OCI-LY7 (cell line): ENCODE measurements at regions not wholly inside any gene's neighbourhood (a gene's known extent, or its start where the extent isn't known, plus 50 kb on each side); places are given as distances from the start of the nearest gene placed in this dataset.

Source experiments
- BruUV-seq: library from RNA; stranded (reverse); fragments of 400-500 nt; replicated peaks from 2 replicates; lab custom pipeline; 2021; lab: Mats Ljungman, UMichigan
- CTCF ChIA-PET: fragments of 300-600 bp; sonication (Branson Sonifier 250); formaldehyde crosslinking; loops from one replicate; lab custom pipeline; 2022; ENCODE audit warnings: antibody characterized with exemption; ENCODE audit not compliant: unreplicated experiment; lab: Charles Lee
- POLR2A ChIA-PET: fragments of 300-600 bp; sonication (Branson Sonifier 250); formaldehyde crosslinking; loops from one replicate; lab custom pipeline; 2022; ENCODE audit warnings: antibody characterized with exemption; lab: Charles Lee
- DNase-seq: peaks from one replicate; pipeline ENCODE4 v3.0.0-alpha.2; 2015; ENCODE audit warnings: low spot score
- H2AFZ ChIP-seq: fragments of 200-600 bp; sonication (generic), shearing (Covaris generic); 2 replicates; pipeline ENCODE4 v1.6.1; 2014; ENCODE audit warnings: mild to moderate bottlenecking, antibody characterized with exemption, low read length, moderate library complexity
- H3K27ac ChIP-seq: fragments of 200-600 bp; sonication (generic); 2 replicates; pipeline ENCODE4 v1.5.1; 2014; ENCODE audit warnings: mixed run types, low read depth, mild to moderate bottlenecking, moderate library complexity, low read length, inconsistent platforms; ENCODE audit not compliant: poor library complexity, severe bottlenecking
- H3K36me3 ChIP-seq: fragments of 200-600 bp; sonication (generic); 2 replicates; pipeline ENCODE4 v1.6.1; 2014; ENCODE audit warnings: mild to moderate bottlenecking, antibody characterized with exemption, low read length, moderate library complexity, mixed read lengths; ENCODE audit not compliant: insufficient read depth
- H3K4me1 ChIP-seq: fragments of 200-600 bp; sonication (generic); 2 replicates; pipeline ENCODE4 v1.5.1; 2014; ENCODE audit warnings: mild to moderate bottlenecking, low read length; ENCODE audit not compliant: insufficient read depth, poor library complexity, severe bottlenecking
- H3K4me2 ChIP-seq: fragments of 200-600 bp; sonication (generic); 2 replicates; pipeline ENCODE4 v1.6.1; 2014; ENCODE audit warnings: mild to moderate bottlenecking, low read length
- H3K4me3 ChIP-seq: fragments of 200-600 bp; sonication (generic); 2 replicates; pipeline ENCODE4 v1.5.1; 2014; ENCODE audit warnings: mild to moderate bottlenecking, low read depth, low read length; ENCODE audit not compliant: poor library complexity, severe bottlenecking
- H3K79me2 ChIP-seq: fragments of 200-600 bp; sonication (generic); 2 replicates; pipeline ENCODE4 v1.6.1; 2016; ENCODE audit warnings: low read depth, mild to moderate bottlenecking, low read length, moderate library complexity, mixed read lengths; ENCODE audit not compliant: insufficient read depth
- H3K9me2 ChIP-seq: fragments of 200-600 bp; sonication (generic); 2 replicates; pipeline ENCODE4 v1.6.1; 2016; ENCODE audit warnings: mild to moderate bottlenecking, low read length, mixed read lengths; ENCODE audit not compliant: insufficient read depth
- H3K9me3 ChIP-seq: fragments of 200-600 bp; sonication (generic); 2 replicates; pipeline ENCODE4 v1.6.1; 2014; ENCODE audit warnings: mild to moderate bottlenecking, mixed run types, low read length, mixed read lengths
- H4K20me1 ChIP-seq: fragments of 200-600 bp; sonication (generic); 2 replicates; pipeline ENCODE4 v1.6.1; 2014; ENCODE audit warnings: mild to moderate bottlenecking, antibody characterized with exemption, low read length, moderate library complexity, mixed read lengths; ENCODE audit not compliant: insufficient read depth
- EZH2phosphoT487 ChIP-seq: fragments of 200-600 bp; sonication (generic); IDR thresholded peaks from 2 replicates; pipeline ENCODE4 v1.6.1; 2018; ENCODE audit warnings: low read depth, borderline replicate concordance, mild to moderate bottlenecking, mixed run types, antibody characterized with exemption, low read length, moderate library complexity, mixed read lengths
- intact Hi-C: fragments of 100-400 bp; cut with micrococcal nuclease; formaldehyde crosslinking; loops from one replicate; pipeline ENCODE4 v1.10.0; 2022; ENCODE audit not compliant: unreplicated experiment
- TF ChIP-seq, protein P1 (sequence below): fragments of 200-600 bp; sonication (generic); conservative IDR thresholded peaks from 2 replicates; pipeline ENCODE4 v1.5.1; 2014; ENCODE audit warnings: mild to moderate bottlenecking, antibody characterized with exemption, low read length, moderate library complexity, mixed read lengths

DNA sequence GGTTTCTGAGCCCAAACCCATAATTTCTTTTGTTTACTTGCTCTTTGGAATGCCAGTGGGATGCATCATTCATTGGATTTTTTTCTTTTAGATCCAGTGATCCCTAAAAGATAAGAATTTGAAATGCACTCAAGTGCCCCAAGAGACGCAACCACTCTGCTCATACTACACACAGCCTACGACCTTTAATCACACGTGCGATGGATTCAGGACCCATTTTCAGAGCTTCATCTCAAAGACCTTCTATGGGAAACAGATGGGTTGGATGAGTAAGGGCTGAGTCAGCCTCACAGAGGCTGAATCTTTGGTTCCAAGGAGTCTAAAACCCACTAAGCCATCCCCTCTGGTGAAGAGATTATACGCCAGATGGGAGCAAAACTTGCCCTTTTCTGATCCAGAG, 265.5 kb upstream of the EXOC2 start:
- no peak overlapping the region for H3K27ac ChIP-seq
- ChIA-PET CTCF (no interaction called here), POLR2A (interaction anchor here (0.6 kb wide), 1 partner anchor 14 kb away, joined by 3 read pairs; no protein-coding TSS in a partner anchor)
- BruUV-seq, result no TSS peak
- no peaks in the 10 kb centered on the region for H3K36me3 ChIP-seq
- no peaks in the 10 kb centered on the region for H3K9me3 ChIP-seq
- no peak for DNase-seq
- no peak overlapping the region for H3K4me3 ChIP-seq
- H3K4me2 ChIP-seq, result no peak overlapping the region
- H3K79me2 ChIP-seq, result no peaks in the 10 kb centered on the region
- intact Hi-C loops, result no loop called here
- no peak for TF ChIP-seq EZH2phosphoT487
- TF ChIP-seq, protein P1, sequence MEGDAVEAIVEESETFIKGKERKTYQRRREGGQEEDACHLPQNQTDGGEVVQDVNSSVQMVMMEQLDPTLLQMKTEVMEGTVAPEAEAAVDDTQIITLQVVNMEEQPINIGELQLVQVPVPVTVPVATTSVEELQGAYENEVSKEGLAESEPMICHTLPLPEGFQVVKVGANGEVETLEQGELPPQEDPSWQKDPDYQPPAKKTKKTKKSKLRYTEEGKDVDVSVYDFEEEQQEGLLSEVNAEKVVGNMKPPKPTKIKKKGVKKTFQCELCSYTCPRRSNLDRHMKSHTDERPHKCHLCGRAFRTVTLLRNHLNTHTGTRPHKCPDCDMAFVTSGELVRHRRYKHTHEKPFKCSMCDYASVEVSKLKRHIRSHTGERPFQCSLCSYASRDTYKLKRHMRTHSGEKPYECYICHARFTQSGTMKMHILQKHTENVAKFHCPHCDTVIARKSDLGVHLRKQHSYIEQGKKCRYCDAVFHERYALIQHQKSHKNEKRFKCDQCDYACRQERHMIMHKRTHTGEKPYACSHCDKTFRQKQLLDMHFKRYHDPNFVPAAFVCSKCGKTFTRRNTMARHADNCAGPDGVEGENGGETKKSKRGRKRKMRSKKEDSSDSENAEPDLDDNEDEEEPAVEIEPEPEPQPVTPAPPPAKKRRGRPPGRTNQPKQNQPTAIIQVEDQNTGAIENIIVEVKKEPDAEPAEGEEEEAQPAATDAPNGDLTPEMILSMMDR, result no peak
- H3K9me2 ChIP-seq, result no peaks in the 10 kb centered on the region
- no peaks in the 10 kb centered on the region for H4K20me1 ChIP-seq
- H2AFZ ChIP-seq, result no peak overlapping the region
- no peaks in the 10 kb centered on the region for H3K4me1 ChIP-seq

DNA sequence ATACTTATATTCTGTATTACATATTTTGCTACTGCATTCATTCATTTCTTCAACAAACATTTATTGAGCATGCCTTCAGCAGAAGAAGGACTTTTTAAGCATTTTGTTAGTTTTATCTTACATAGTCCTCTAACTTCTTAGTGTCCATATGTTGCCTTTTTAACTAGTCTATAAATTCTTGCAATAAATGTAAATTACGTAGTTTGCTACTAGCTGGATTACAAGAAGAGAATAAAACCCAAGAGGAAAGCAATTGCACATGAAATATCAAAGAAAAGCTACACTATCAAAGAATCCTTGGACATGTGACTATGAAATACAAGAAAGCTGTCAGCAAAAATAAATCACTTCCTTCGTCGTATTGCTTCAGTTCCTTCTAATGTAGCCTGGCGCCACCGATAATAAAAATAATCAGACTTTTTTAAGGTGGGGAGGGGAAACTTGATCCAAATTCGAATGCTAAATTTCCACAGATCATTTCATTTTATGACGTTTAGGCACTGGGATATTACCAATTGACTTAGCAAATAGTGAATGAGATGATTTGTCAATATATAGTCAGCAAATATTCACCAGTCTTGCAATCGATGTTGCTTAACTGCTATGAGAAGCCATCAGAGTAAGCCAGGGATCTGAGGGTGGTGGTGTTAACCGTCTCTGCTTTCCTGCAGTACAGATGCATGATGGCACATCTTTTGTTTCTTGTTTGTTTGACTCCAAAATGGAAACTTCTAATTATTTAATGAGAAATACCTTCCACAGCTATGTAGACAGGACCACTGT, 258.7 kb upstream of the EXOC2 start:
- BruUV-seq, result no TSS peak
- H3K4me1 ChIP-seq, result no peaks in the 10 kb centered on the region
- no peak overlapping the region for H3K27ac ChIP-seq
- no peak overlapping the region for H2AFZ ChIP-seq
- CTCF ChIA-PET, result no interaction called here
- H3K4me3 ChIP-seq, result no peak overlapping the region
- H3K9me2 ChIP-seq, result no peaks in the 10 kb centered on the region
- H3K79me2 ChIP-seq, result no peaks in the 10 kb centered on the region
- intact Hi-C loops, result no loop called here
- DNase-seq, result no peak
- POLR2A ChIA-PET, result interaction anchor here (1.9 to 2.9 kb wide), 2 partner anchors 9 to 20 kb away, joined by 5 to 7 read pairs; no protein-coding TSS in a partner anchor
- TF ChIP-seq, protein P1, result no peak
- TF ChIP-seq EZH2phosphoT487, result no peak
- no peak overlapping the region for H3K4me2 ChIP-seq
- H3K9me3 ChIP-seq, result no peaks in the 10 kb centered on the region
- H4K20me1 ChIP-seq, result no peaks in the 10 kb centered on the region
- no peaks in the 10 kb centered on the region for H3K36me3 ChIP-seq
